Prostate gland (tissue), 2 donors: ENCODE measurements at regions not wholly inside any gene's neighbourhood (a gene's known extent, or its start where the extent isn't known, plus 50 kb on each side); places are given as distances from the start of the nearest gene placed in this dataset.
A peak's percentile ranks its signal among the peaks of the same experiment; 100 is the strongest.
"Not testable (repeated sequence)": the region's sequence is repeated elsewhere in the genome, so short reads cannot be mapped to it uniquely, and the experiment has no call there.

Source experiments
- DNase-seq: peaks from one replicate; pipeline ENCODE4 v3.0.0-alpha.2; 2019; ENCODE audit warnings: low spot score
- H3K27ac ChIP-seq, 2 donors: fragments of 200-600 bp; sonication (generic); 2 replicates each; pipeline ENCODE4 v1.5.1; 2017 to 2019
- H3K27me3 ChIP-seq: fragments of 200-600 bp; sonication (generic); replicated peaks from 2 replicates; pipeline ENCODE4 v1.5.1; 2019; ENCODE audit not compliant: insufficient read depth
- H3K36me3 ChIP-seq, 2 donors: fragments of 200-600 bp; sonication (generic); 1 replicate in 1 of 2; 2 replicates in 1 of 2; pipeline versions ENCODE4 v1.5.1 to v1.8.1; 2017 to 2019
- H3K4me1 ChIP-seq: fragments of 200-600 bp; sonication (generic); replicated peaks from 2 replicates; pipeline ENCODE4 v1.5.1; 2019
- H3K4me3 ChIP-seq, 2 donors: fragments of 200-600 bp; sonication (generic); 2 replicates each; pipeline ENCODE4 v1.5.1; 2017 to 2019
- H3K9me3 ChIP-seq: fragments of 200-600 bp; sonication (generic); 2 replicates; pipeline ENCODE4 v1.5.1; 2017
- POLR2A ChIP-seq: fragments of 450-650 bp; IDR thresholded peaks from one replicate; pipeline ENCODE4 v1.6.1; 2016; ENCODE audit warnings: antibody characterized with exemption, mild to moderate bottlenecking
- POLR2AphosphoS5 ChIP-seq: sonication (generic); formaldehyde crosslinking; IDR thresholded peaks from one replicate; pipeline ENCODE4 v1.6.1; 2017; ENCODE audit warnings: antibody characterized with exemption
- WGBS: methylation state at CpG from one replicate; pipeline ENCODE4 v1.1.5; 2018; 5-methylcytosine and 5-hydroxymethylcytosine counted together
- intact Hi-C: fragments of 100-400 bp; cut with DNase I; formaldehyde crosslinking; loops from one replicate; pipeline ENCODE4 v1.14.2; 2022
- TF ChIP-seq, protein P1 (sequence below), 4 experiments: fragments of 200-600 bp in 2 of 4; fragments of 450-650 bp in 2 of 4; sonication (generic) in 2 of 4; IDR thresholded peaks; 1 replicate in 3 of 4; 2 replicates in 1 of 4; pipeline ENCODE4 v1.5.1; 2016 to 2019; ENCODE audit warnings: antibody characterized with exemption in 4 of 4, mild to moderate bottlenecking in 2 of 4, moderate library complexity in 2 of 4

DNA sequence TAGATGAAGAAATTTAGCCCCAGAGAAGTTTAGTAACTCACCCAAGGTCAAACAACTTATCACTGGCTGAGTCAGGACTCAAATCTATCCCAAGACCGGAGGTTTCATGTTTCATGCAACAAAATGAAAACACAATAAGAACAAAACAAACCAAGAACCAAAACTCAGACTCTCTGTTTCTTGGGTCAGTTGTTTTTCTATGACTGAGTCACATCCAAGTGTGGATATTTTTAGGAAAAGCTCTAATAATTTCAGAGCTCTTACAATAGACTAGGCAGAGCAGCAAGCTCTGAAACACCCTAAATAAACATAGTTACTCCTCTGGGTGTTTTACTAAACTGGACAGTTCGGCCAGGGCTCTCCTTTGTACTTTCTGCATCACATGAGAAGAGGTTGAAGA is 87.6 kb upstream of the PRB2 start:
- TF ChIP-seq POLR2AphosphoS5 = no peak
- TF ChIP-seq, protein P1, sequence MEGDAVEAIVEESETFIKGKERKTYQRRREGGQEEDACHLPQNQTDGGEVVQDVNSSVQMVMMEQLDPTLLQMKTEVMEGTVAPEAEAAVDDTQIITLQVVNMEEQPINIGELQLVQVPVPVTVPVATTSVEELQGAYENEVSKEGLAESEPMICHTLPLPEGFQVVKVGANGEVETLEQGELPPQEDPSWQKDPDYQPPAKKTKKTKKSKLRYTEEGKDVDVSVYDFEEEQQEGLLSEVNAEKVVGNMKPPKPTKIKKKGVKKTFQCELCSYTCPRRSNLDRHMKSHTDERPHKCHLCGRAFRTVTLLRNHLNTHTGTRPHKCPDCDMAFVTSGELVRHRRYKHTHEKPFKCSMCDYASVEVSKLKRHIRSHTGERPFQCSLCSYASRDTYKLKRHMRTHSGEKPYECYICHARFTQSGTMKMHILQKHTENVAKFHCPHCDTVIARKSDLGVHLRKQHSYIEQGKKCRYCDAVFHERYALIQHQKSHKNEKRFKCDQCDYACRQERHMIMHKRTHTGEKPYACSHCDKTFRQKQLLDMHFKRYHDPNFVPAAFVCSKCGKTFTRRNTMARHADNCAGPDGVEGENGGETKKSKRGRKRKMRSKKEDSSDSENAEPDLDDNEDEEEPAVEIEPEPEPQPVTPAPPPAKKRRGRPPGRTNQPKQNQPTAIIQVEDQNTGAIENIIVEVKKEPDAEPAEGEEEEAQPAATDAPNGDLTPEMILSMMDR (IDR thresholded peaks at IDR 0.05) = no peak
- no peak for TF ChIP-seq POLR2A
- Histone ChIP-seq H3K9me3 (no peaks in the 10 kb centered on the region), H3K27ac (no peak overlapping the region), H3K4me3 (no peak overlapping the region), H3K36me3 (no peaks in the 10 kb centered on the region), H3K27me3 (no peaks in the 10 kb centered on the region), H3K4me1 (no peaks in the 10 kb centered on the region)
- WGBS = 48% methylated on average over 2 of the region's 2 CpGs
- DNase-seq = no peak
- intact Hi-C loops = no loop called here

GRCh38 chr12:11486623-11487444 is 91.5 kb upstream of the PRB2 start:
- peak; percentile 69 for DNase-seq
- no peaks in the 10 kb centered on the region for H3K9me3 ChIP-seq
- no peaks in the 10 kb centered on the region for H3K36me3 ChIP-seq
- no peak overlapping the region for H3K27ac ChIP-seq
- 27% methylated on average over 13 of the region's 13 CpGs for WGBS
- intact Hi-C loops = loop anchor here (5.0 kb wide), 1 partner anchor 715 kb away; no protein-coding TSS in a partner anchor
- TF ChIP-seq, protein P1 (IDR thresholded peaks at IDR 0.05) = peak; percentile 81 to 98 (median 94)
- TF ChIP-seq POLR2AphosphoS5 (peak; percentile 43), POLR2A (no peak)
- H3K4me3 ChIP-seq = no peak overlapping the region
- H3K27me3 ChIP-seq = no peaks in the 10 kb centered on the region
- H3K4me1 ChIP-seq = no peaks in the 10 kb centered on the region

DNA sequence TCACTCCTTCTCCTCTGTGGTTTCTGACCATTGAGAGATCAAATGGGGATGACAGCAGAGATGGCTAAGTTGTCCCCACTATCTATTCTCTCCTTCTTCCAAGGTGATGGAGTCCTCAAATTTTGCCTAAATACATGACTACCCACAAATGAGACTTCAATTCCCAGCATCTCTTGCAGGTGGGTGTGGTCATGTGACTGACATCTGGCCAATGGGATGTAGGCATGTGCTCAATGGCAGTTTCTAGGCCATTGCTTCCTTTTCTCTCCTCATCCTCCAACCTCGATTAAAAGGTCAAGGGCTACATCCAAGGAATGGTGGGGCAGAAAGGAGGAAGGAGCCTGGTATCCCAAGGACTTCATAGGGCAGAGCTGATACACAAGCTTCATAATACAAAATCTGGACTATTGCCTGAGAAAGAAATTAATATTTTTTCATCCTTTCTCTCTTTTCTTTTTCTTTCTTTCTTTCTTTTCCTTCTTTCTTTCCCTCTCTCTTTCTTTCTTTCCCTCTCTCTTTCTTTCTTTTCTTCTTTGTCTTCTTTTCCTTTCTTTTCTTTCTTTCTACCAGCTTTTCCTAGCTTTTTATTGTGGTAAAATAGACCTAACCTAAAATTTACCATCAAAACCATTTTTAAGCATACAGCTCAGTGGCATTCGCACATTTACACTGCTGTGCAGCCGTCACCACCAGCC is 100.9 kb upstream of the PRB2 start:
- Histone ChIP-seq H3K4me3 (no peak overlapping the region), H3K27me3 (no peaks in the 10 kb centered on the region), H3K4me1 (no peaks in the 10 kb centered on the region), H3K27ac (no peak overlapping the region), H3K36me3 (no peaks in the 10 kb centered on the region), H3K9me3 (no peaks in the 10 kb centered on the region)
- DNase-seq = no peak
- TF ChIP-seq, protein P1 (IDR thresholded peaks at IDR 0.05) = no peak
- intact Hi-C loops = no loop called here
- 93% methylated on average over 3 of the region's 3 CpGs for WGBS

DNA sequence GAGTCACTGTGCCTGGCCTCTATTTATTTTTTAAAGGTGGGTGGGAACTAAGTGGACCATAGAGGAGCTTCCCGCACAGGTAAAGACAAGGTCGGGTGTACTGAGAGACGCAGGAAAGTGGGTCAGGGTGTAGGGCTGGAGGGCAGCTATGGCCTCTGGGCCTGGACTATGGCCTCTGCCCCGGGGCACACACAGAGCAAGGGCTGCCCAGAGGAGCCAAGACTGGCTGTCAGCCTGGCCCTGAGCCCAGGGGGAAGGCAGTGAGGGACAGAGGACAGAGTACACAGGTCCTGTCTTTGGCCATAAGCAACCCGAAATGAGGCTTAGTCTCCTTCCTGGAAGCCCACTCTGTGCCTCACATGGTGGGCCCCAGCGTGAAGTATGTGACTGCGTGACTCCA is 102.1 kb upstream of the PRB2 start:
- Histone ChIP-seq H3K27me3 (no peaks in the 10 kb centered on the region), H3K9me3 (no peaks in the 10 kb centered on the region), H3K27ac (no peak overlapping the region), H3K4me3 (no peak overlapping the region), H3K36me3 (no peaks in the 10 kb centered on the region), H3K4me1 (no peaks in the 10 kb centered on the region)
- no peak for DNase-seq
- WGBS = 89% methylated on average over 7 of the region's 7 CpGs
- intact Hi-C loops = no loop called here
- TF ChIP-seq POLR2AphosphoS5 = no peak
- TF ChIP-seq, protein P1 (IDR thresholded peaks at IDR 0.05) = no peak

GRCh38 chr12:11497995-11498394 is 102.6 kb upstream of the PRB2 start:
- no peak overlapping the region for H3K4me3 ChIP-seq
- DNase-seq = no peak
- 62% methylated on average over 4 of the region's 4 CpGs for WGBS
- TF ChIP-seq POLR2A = no peak
- no peaks in the 10 kb centered on the region for H3K36me3 ChIP-seq
- H3K4me1 ChIP-seq = no peaks in the 10 kb centered on the region
- no peaks in the 10 kb centered on the region for H3K9me3 ChIP-seq
- intact Hi-C loops = no loop called here
- no peak overlapping the region for H3K27ac ChIP-seq
- H3K27me3 ChIP-seq = no peaks in the 10 kb centered on the region

DNA sequence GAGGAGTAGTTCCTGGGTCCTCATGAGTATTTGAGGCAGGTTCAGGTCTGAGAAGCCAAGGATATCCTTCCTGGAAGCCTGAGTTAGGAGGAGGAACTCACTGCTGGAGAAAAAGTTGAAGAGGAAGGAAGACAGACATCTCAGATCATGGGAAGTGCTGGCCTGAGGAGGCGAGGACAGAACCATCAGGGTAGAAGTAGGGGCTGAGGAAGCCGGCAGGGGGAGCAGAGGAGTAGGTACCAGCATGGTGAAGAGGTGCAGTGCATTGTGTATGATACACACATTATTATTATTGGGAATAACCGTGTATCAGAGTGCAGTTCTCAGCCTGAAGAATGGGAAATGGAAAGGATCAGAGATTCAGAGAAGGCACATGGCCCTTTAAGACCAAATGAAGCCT is 103.2 kb upstream of the PRB2 start:
- H3K27me3 ChIP-seq, DNase-seq, H3K9me3 ChIP-seq, H3K4me1 ChIP-seq, H3K4me3 ChIP-seq, H3K27ac ChIP-seq, H3K36me3 ChIP-seq, intact Hi-C loops: not testable (repeated sequence)
- 42% methylated on average over 3 of the region's 3 CpGs for WGBS
